ENCODE measurements at regions not wholly inside any gene's neighbourhood (a gene's known extent, or its start where the extent isn't known, plus 50 kb on each side); places are given as distances from the start of the nearest gene placed in this dataset.

DNA sequence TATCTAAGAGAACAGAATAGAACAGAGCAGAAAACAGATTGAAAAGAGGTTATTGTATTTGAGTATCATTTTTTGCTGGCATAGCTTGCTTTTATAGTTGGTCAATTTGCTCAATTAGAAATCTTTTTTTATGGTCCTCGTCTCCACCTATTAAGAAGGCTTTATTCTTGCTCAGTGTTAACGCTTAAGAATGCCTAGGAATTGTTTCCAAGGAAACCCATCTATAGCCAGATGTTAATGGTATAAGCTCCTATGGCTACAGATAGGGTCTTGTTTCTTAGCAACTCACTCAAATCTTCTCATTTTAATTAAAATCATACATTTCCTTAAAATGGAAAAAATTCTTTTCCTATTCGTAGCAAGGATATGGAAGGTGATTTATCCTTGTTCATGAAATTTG lies 392.3 kb downstream of the TMEM135 start:
- Histone ChIP-seq H3K27ac (no peak overlapping the region), H3K36me3 (no peaks in the 10 kb centered on the region), H3K4me3 (no peak overlapping the region), H3K4me1 (no peaks in the 10 kb centered on the region), H3K9me3 (no peaks in the 10 kb centered on the region), H3K27me3 (no peaks in the 10 kb centered on the region)
- intact Hi-C loops (cut with DNase I) = loop anchor here in 1 of 2 donors (10.0 kb wide), 1 partner anchor 485 kb away; no protein-coding TSS in a partner anchor
- ATAC-seq (no peak), DNase-seq (no peak)
- TF ChIP-seq, protein P1, sequence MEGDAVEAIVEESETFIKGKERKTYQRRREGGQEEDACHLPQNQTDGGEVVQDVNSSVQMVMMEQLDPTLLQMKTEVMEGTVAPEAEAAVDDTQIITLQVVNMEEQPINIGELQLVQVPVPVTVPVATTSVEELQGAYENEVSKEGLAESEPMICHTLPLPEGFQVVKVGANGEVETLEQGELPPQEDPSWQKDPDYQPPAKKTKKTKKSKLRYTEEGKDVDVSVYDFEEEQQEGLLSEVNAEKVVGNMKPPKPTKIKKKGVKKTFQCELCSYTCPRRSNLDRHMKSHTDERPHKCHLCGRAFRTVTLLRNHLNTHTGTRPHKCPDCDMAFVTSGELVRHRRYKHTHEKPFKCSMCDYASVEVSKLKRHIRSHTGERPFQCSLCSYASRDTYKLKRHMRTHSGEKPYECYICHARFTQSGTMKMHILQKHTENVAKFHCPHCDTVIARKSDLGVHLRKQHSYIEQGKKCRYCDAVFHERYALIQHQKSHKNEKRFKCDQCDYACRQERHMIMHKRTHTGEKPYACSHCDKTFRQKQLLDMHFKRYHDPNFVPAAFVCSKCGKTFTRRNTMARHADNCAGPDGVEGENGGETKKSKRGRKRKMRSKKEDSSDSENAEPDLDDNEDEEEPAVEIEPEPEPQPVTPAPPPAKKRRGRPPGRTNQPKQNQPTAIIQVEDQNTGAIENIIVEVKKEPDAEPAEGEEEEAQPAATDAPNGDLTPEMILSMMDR (IDR thresholded peaks at IDR 0.05) = no peak

DNA sequence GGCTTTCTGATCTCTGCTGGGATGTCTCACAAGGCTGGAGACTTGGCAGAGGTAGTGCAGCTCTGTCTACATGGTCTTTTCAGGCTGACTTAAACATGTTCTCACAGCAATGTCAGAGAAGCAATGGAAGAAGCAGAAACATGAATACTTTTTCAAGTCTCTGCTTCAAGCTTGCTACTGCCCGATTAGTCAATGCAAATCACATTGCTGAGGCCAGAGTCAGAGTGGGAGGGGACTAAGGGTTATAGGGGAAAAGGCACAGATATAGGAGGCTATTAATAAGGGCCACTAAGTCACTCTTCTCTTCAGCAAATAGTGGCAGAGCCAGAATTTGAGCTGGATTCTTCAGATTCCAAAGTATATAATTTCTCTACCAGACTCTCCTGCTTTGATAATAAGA lies 390.5 kb downstream of the TMEM135 start:
- ATAC-seq = no peak
- no peaks in the 10 kb centered on the region for H3K36me3 ChIP-seq
- TF ChIP-seq, protein P1 (IDR thresholded peaks at IDR 0.05) = no peak
- no peaks in the 10 kb centered on the region for H3K27me3 ChIP-seq
- H3K4me3 ChIP-seq = no peak overlapping the region
- intact Hi-C loops (cut with DNase I) = loop anchor here in 1 of 2 donors (10.0 kb wide), 1 partner anchor 483 kb away; no protein-coding TSS in a partner anchor
- H3K27ac ChIP-seq = no peak overlapping the region
- no peaks in the 10 kb centered on the region for H3K9me3 ChIP-seq
- H3K4me1 ChIP-seq = no peaks in the 10 kb centered on the region
- DNase-seq = no peak

DNA sequence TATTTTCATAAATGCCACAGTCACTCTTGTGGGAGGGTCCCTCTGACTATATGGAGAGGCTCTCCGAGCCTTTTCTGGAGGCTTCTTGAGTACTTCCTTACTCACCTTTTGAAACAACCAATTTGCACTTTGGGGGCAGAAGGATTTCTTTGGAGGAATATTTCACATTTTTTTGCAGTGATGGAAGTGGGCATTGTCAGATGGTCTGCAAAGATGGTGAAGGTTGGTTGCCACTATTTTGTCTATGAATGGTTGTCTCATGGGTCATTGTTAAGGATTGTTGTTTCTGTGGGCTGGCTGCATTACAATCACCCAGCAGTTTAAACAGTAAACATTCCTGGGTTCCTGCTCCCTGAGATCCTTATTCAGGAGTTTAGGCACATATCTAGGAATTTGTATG lies 388.2 kb downstream of the TMEM135 start:
- ATAC-seq = no peak
- TF ChIP-seq, protein P1 (IDR thresholded peaks at IDR 0.05) = no peak
- no peak overlapping the region for H3K4me3 ChIP-seq
- intact Hi-C loops (cut with DNase I) = loop anchor here in 1 of 2 donors (10.0 kb wide), 1 partner anchor 481 kb away; no protein-coding TSS in a partner anchor
- H3K27ac ChIP-seq = no peak overlapping the region
- H3K27me3 ChIP-seq = no peaks in the 10 kb centered on the region
- H3K4me1 ChIP-seq = no peaks in the 10 kb centered on the region
- DNase-seq = no peak
- no peaks in the 10 kb centered on the region for H3K9me3 ChIP-seq
- no peaks in the 10 kb centered on the region for H3K36me3 ChIP-seq

DNA sequence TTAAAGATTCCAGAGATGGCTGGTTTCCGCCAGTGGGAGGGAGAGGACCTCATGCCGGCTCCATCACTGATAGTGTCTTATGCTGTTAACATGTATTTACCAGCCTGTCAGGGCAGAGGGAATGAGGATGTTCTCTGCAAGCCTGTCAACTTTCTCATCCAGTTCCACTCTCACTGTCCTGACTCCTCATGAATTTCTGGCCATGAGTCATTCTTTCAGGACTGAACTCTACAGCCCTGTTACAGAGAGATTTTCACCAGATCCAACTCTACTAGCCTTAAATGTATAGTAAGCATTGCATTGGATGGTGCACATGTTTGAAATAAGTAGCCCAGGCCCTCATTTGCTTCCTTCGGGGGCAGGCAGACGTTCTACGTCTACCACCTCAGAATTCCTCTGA lies 387.7 kb downstream of the TMEM135 start:
- intact Hi-C loops (cut with DNase I) = loop anchor here in 1 of 2 donors (10.0 kb wide), 1 partner anchor 481 kb away; no protein-coding TSS in a partner anchor
- ATAC-seq = no peak
- no peak for DNase-seq

DNA sequence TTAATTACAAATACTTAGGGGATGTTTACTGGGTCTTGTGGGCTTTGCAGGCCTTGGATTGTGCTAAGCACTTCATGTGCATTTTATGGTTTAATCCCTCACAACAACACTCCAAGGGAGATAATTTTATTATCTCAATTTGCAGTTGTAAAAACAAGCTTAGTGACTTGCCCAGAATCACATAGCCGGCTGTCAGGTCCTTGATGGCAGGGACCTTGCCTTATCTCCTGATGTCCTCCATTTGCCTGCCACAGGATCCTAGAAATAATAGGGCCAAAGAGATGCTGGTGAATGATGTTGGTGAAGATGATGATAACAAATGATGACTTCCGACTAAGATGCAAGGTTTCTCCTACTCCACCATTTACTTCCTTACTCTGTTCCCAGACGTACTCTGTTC lies 385.4 kb downstream of the TMEM135 start:
- H3K9me3 ChIP-seq = no peaks in the 10 kb centered on the region
- ATAC-seq = no peak
- no peak for DNase-seq
- H3K27ac ChIP-seq = no peak overlapping the region
- H3K27me3 ChIP-seq = no peaks in the 10 kb centered on the region
- intact Hi-C loops (cut with DNase I) = loop anchor here in 1 of 2 donors (5.0 to 10.0 kb wide), 2 partner anchors 66 to 478 kb away; no protein-coding TSS in a partner anchor
- no peaks in the 10 kb centered on the region for H3K4me1 ChIP-seq
- TF ChIP-seq, protein P1 (IDR thresholded peaks at IDR 0.05) = no peak
- no peaks in the 10 kb centered on the region for H3K36me3 ChIP-seq
- H3K4me3 ChIP-seq = no peak overlapping the region

More for the DNA sequence above, 387.7 kb downstream of the TMEM135 start:
- Histone ChIP-seq H3K27ac (no peak overlapping the region), H3K27me3 (no peaks in the 10 kb centered on the region), H3K36me3 (no peaks in the 10 kb centered on the region), H3K4me1 (no peaks in the 10 kb centered on the region), H3K4me3 (no peak overlapping the region), H3K9me3 (no peaks in the 10 kb centered on the region)
- TF ChIP-seq, protein P1 (IDR thresholded peaks at IDR 0.05) = no peak
